Liver (tissue), 3 donors: ENCODE measurements at regions not wholly inside any gene's neighbourhood (a gene's known extent, or its start where the extent isn't known, plus 50 kb on each side); places are given as distances from the start of the nearest gene placed in this dataset.

Source experiments
- JUND ChIP-seq, 2 donors: IDR thresholded peaks; 2 replicates each; pipeline ENCODE4 v1.6.1; 2016; ENCODE audit warnings: antibody characterized with exemption in 2 of 2
- RAD21 ChIP-seq, 2 donors: IDR thresholded peaks; 2 replicates each; pipeline ENCODE4 v1.6.1; 2016; ENCODE audit warnings: antibody characterized with exemption in 2 of 2, mild to moderate bottlenecking in 2 of 2
- TF ChIP-seq, protein P1 (sequence below): fragments of 150-350 bp; IDR thresholded peaks from 2 replicates; pipeline ENCODE4 v1.5.1; 2017; ENCODE audit warnings: improper control_type of control experiment, low read depth, low read length; ENCODE audit not compliant: missing input control
- TF ChIP-seq, protein P2 (sequence below): IDR thresholded peaks from 2 replicates; pipeline ENCODE4 v1.6.1; 2016; ENCODE audit warnings: antibody characterized with exemption
- TF ChIP-seq, protein P3 (sequence below): IDR thresholded peaks from 2 replicates; pipeline ENCODE4 v1.6.1; 2016; ENCODE audit warnings: antibody characterized with exemption
- donor health status: healthy.
- donor health status: healthy.

DNA sequence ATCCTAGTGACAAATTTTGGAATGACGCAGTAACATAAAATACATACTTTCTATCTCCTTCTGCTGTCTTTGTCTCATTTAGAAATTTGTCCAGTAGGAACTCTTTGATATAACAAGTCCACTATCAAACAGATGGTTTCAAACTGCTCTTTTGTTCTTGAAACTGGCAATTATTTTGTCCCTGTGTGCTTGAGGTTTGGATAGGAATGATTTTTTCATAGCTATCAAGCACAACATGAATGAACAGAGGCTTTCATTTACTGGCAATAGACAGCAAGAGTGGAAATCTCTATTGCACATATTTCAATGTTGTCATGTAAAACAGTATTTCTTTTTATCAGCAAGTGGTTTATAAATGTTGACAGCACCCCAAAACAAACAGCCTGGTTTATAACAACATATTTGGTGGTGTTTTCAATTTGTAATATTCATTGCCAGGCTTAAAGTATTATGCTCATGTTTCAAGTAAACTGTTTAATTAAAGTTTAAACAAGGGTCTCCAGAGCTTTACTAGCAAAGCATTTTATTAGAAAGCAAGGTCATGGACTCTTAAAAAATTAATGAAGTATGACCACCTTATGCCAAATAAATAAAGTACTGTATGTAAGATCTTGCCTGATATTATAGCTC, 60.0 kb downstream of the TIGD2 start:
- TF ChIP-seq, protein P1, sequence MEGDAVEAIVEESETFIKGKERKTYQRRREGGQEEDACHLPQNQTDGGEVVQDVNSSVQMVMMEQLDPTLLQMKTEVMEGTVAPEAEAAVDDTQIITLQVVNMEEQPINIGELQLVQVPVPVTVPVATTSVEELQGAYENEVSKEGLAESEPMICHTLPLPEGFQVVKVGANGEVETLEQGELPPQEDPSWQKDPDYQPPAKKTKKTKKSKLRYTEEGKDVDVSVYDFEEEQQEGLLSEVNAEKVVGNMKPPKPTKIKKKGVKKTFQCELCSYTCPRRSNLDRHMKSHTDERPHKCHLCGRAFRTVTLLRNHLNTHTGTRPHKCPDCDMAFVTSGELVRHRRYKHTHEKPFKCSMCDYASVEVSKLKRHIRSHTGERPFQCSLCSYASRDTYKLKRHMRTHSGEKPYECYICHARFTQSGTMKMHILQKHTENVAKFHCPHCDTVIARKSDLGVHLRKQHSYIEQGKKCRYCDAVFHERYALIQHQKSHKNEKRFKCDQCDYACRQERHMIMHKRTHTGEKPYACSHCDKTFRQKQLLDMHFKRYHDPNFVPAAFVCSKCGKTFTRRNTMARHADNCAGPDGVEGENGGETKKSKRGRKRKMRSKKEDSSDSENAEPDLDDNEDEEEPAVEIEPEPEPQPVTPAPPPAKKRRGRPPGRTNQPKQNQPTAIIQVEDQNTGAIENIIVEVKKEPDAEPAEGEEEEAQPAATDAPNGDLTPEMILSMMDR = no peak
- TF ChIP-seq, protein P2, sequence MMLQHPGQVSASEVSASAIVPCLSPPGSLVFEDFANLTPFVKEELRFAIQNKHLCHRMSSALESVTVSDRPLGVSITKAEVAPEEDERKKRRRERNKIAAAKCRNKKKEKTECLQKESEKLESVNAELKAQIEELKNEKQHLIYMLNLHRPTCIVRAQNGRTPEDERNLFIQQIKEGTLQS = no peak
- TF ChIP-seq RAD21 (IDR thresholded peaks at IDR 0.05) (no peak), JUND (IDR thresholded peaks at IDR 0.05) (no peak)
- TF ChIP-seq, protein P3, sequence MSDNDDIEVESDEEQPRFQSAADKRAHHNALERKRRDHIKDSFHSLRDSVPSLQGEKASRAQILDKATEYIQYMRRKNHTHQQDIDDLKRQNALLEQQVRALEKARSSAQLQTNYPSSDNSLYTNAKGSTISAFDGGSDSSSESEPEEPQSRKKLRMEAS = no peak
